Hindlimb muscle (tissue), 1 donor: ENCODE measurements at regions not wholly inside any gene's neighbourhood (a gene's known extent, or its start where the extent isn't known, plus 50 kb on each side); places are given as distances from the start of the nearest gene placed in this dataset.
"Not testable (repeated sequence)": the region's sequence is repeated elsewhere in the genome, so short reads cannot be mapped to it uniquely, and the experiment has no call there.

Experiments
- DNase-seq: peaks from one replicate; pipeline ENCODE4 v3.0.0-alpha.2; 2013

- DNase-seq = no peak
Measured at GRCh38 chr14:103186909-103187586, 63.8 kb downstream of the TNFAIP2 start.

DNA sequence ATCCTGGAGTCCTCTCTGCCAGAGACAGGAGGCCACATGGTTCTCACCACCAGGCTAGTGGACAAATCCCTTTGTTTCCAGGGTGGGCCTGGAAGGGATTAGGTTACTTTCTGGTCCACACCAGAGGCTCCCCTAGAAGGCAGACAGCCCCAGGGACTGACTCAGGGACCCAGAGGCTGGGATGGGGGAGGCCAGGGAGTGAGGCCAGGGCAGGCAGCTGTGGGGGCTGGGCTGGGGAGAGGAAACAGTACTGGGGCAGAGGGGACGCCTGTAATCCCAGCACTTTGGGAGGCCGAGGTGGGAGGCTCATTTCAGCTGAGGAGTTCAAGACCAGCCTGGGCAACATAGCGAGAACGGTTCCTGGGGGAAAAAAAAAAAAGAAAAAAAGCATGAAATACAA lies 64.7 kb downstream of the TNFAIP2 start:
- DNase-seq = no peak

DNA sequence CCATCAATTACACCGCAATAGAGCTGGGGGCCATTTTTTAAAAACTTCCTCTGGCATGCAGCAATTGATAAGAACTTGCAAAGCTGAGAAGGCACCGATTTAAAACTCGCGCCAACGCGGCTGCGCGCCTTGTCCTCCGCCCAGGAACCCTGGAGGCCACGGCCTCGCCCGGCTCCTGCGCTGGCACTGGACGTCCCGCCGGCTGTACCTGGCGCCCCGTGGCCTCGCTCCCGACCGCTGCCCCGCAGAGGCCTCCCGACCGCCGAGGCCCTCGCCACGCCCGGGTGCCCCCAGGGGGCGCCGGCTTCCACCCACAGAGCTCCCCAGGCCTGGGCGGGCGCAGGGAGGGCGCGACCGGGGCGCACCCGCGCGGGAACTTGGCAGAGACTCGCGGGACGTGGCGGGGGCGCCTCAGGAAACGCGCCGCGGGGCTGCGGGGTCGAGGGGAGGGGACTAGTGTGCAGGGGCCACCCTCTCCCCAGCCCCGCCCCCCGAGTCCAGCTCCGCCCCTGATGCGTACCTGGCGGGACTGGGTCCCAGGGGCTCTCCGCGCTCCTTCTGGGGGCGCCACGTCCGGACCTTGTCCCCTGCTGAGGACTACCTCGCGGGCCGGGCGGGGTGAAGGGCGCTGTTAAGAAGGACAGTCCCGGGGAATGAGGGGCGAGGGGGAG lies 65.7 kb downstream of the TNFAIP2 start:
- no peak for DNase-seq

GRCh38 chr14:103189481-103190470 lies 66.5 kb downstream of the TNFAIP2 start:
- no peak for DNase-seq

- no peak for DNase-seq
Measured at GRCh38 chr14:103190741-103191140, 67.5 kb downstream of the TNFAIP2 start.

DNA sequence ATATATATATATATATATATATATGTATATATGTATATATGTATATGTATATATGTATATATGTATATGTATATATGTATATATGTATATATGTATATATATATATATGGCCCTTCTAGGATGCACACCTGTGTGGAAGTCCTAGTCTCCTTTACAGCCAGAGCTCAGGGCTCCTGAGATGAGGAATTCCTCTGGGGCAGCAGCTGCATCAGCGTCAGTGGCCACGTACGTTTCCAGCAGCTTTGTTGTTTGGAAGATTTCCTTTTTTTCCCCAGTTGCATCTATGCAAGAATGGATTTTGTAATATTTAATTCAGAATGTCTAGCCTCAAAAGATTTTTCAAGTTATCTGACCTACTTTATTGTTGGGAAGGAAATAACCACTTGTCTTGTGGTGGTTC lies 68.6 kb downstream of the TNFAIP2 start:
- DNase-seq = no peak

- no peak for DNase-seq
Measured at GRCh38 chr14:103192246-103192840, 69.1 kb downstream of the TNFAIP2 start.

DNA sequence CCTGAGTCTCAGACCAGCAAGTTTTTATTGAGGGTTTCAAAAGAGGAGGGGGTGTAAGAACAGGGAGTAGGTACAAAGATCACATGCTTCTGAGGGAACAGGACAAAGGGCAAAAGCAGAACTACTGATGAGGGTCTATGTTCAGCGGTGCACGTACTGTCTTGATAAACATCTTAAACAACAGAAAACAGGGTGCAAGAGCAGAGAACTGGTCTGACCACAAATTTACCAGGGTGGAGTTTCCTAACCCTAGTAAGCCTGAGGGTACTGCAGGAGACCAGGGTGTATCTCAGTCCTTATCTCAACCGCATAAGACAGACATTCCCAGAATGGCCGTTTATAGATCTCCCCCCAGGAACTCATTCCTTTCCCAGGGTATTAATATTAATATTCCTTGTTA lies 69.6 kb downstream of the TNFAIP2 start:
- not testable (repeated sequence) for DNase-seq

- not testable (repeated sequence) for DNase-seq
Measured at GRCh38 chr14:103193491-103193890, 70.2 kb downstream of the TNFAIP2 start.

- DNase-seq = no peak
Measured at GRCh38 chr14:103194256-103195045, 71.2 kb downstream of the TNFAIP2 start.

DNA sequence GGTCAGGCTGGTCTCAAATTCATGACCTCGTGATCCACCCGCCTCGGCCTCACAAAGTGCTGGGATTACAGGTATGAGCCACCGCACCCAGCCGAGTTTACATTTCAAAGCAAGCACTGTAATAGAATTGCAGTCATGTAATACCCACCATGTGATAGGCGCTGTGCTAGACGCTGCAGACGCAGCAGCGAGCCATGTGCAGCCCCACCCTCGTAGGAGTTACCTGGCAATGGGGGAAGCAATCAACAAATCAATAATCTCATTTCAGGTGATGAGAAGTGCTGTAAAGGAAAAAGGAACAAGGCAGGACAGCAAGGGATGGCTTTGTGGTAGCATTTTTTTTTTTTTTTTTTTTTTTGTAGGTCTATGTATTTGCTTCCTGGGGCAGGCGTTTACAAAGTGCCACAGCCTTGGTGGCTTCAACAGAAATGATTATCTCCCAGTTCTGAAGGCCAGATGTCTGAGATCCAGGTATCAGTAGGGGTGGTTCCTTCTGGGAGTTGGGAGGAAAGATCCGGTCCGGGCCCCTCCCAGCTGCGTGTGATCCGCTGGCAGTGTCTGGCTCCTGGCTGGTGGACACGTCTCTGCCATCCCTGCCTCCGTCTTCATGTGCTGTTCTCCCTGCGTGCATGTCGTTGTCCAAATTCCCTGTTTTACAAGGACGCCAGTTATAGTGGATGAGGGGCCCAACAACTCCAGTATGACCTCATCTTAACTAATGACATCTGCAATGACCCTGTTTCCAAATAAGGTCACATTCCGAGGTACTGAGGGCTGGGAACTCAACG lies 72.8 kb downstream of the TNFAIP2 start:
- DNase-seq = no peak

GRCh38 chr14:103196716-103197115 lies 73.5 kb downstream of the TNFAIP2 start:
- DNase-seq = no peak

DNA sequence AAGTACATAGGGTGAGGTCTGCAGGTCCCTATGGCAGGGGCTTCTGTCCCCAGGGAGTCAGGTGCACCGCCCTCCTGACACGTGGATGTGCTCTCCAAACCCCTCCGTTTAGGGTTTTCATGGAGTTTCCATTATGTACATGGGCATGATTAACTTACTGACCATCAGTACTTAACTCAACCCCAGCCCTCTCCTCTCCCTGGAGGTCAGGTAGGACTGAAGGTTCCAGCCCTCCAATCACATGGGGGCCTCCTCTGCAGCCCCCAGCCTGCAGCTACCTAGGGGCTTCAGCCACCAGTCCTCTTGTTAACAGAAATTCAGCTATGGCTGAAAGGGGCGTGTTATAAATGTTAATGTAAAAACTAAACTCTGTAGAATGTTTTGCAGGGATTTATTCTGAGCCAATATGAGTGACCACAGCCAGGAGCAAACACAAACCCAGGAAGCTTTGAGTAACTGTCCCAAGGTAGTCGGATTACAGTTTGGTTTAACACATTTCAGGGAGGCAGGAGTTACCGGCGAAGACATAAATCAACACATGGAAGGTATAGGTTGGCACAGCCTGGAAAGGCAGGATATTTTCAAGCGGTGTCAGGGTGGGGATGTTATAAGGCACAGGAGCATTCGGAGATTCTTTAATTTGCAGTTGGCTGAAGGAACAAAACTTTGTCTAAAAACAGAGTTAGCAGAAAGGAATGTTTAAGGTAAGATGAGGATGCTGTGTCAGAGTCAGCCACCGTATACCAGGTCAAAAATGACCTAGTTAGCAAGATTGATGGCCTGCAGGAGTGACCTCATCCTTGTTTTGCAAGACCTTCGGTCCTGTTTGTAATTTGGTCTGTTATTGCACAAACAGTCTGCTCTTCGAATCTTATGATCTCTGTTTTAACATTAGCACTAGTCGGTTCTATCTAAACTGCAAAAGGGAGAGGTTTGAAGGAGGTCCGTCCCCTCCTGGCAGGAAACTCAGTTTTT lies 75.2 kb downstream of the TNFAIP2 start:
- DNase-seq = no peak

DNA sequence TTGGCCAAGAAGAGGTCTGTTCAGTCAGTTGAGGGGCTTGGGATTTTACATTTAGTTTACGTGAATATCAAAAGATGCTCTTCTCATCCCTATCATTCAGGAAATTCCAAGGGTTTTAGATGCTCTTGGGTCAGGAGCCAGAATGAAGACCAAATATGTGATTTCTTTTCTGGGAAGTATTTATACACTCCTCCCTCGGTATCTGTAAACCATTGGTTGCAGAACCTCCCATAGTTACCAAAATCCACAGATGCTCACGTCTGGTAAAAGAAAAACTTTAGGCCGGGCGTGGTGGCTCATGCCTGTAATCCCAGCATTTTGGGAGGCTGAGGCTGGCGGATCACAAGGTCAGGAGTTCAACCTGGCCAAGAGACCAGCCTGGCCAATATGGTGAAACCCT lies 75.9 kb downstream of the TNFAIP2 start:
- DNase-seq = no peak

GRCh38 chr14:103201801-103202200 lies 78.5 kb downstream of the TNFAIP2 start:
- DNase-seq = no peak

DNA sequence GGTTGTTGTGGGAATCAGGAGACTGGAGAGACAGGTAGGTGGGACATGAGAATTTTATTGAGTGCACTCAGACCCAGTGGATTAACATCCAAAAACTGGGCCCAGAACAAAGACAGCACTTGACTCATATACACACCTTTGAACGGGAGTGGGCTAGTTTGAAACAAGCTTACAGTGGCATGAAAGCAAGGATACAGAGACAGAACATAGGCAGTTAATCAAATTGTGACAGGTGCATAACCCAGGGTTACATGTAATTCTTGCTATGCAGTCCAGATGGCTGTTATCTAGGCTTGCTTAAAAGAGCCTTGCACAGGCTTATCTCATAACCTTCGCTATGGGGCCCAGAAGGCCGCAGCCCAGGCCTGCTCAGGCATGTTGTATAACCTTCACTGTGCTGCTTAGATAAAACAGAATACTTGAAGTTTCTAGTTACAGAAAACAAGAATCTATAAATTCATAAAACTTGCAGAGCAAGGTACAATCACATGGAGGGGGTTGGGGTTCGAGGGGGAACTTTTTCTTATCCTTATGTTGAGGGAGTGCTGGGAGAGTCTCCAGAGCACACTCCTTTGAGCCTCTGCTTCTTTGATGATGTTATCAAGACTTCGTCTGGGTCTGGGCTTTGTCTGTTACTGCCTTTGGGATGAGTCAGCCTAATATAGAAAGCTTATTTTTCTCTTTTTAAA lies 81.7 kb downstream of the TNFAIP2 start:
- no peak for DNase-seq

GRCh38 chr14:103205541-103205906 lies 82.3 kb downstream of the TNFAIP2 start:
- no peak for DNase-seq

- no peak for DNase-seq
Measured at GRCh38 chr14:103206023-103206481, 82.8 kb downstream of the TNFAIP2 start.

DNA sequence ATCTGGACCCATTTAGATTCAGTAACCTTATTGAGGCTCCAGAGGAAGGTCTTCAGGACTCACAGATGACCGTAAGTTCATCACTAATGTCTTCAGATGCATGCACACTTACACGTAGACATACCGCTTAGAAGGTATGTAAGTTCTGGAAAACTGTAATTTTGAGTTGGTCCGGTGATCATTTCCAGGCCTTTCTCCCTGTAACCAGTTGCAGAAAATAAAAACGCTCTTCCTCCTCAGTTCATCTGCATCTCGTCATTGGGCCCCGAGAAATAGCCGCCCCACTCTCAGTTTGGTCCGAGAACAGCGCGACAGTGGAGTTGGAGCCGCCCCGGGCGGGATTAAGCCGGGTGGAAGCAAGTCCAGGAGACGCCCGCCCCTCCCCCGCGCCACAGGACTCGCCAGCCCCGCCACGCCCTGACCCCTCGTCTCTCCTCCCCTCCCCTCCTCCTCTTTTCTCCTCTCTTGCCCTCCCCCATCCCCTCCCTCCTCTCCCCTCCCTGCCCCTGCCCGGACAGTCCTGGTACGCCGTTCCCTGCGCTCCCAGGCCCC lies 83.7 kb downstream of the TNFAIP2 start:
- DNase-seq = peak; percentile 86
